IPS-20b (cell line): ENCODE measurements at regions not wholly inside any gene's neighbourhood (a gene's known extent, or its start where the extent isn't known, plus 50 kb on each side); places are given as distances from the start of the nearest gene placed in this dataset.

Source experiments
- H3K27ac ChIP-seq: one replicate; pipeline ENCODE4 v1.5.1; 2013; ENCODE audit warnings: low read length
- H3K27me3 ChIP-seq: 2 replicates; pipeline ENCODE4 v1.6.1; 2013; ENCODE audit warnings: mild to moderate bottlenecking, low read length, inconsistent platforms; ENCODE audit not compliant: insufficient read depth
- H3K36me3 ChIP-seq: 2 replicates; pipeline ENCODE4 v1.6.1; 2013; ENCODE audit warnings: low read depth, mild to moderate bottlenecking, inconsistent platforms, low read length, moderate library complexity; ENCODE audit not compliant: insufficient read depth
- H3K4me1 ChIP-seq: 2 replicates; pipeline ENCODE4 v1.6.1; 2013; ENCODE audit warnings: mild to moderate bottlenecking, control low read depth, inconsistent platforms, low read length, moderate library complexity; ENCODE audit not compliant: insufficient read depth
- H3K4me3 ChIP-seq: 2 replicates; pipeline ENCODE4 v1.5.1; 2013; ENCODE audit warnings: mild to moderate bottlenecking, low read length, inconsistent platforms
- H3K9ac ChIP-seq: 2 replicates; pipeline ENCODE4 v1.6.1; 2013; ENCODE audit warnings: low read depth, mild to moderate bottlenecking, inconsistent platforms, low read length, moderate library complexity
- H3K9me3 ChIP-seq: 2 replicates; pipeline ENCODE4 v1.6.1; 2013; ENCODE audit warnings: mild to moderate bottlenecking, low read depth, low read length, inconsistent platforms; ENCODE audit not compliant: insufficient read depth

DNA sequence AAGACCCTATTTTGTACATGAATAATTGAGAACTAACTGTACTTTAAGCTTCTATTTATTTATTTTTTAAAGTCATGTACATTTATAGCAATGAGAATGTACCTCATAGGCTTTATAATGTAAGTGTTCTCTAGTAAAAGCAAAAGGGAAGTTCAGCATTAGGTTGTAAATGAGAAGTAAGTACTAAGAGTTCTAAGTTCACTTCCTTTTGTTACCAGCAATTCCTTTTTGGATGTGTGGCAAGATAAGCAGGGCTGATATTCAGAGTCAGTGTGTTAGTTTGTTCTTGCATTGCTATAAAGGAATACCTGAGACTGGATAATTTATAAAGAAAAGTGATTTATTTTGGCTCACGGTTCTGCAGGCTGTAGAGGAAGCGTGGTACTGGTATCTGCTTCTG, 54.0 kb upstream of the CCN2 start:
- no peak overlapping the region for H3K27ac ChIP-seq
- no peaks in the 10 kb centered on the region; the same call in 1 of the 2 replicates for H3K4me1 ChIP-seq
- H3K27me3 ChIP-seq = no peaks in the 10 kb centered on the region
- peaks cover 18% of the 10 kb centered on the region for H3K9me3 ChIP-seq
- no peak overlapping the region for H3K9ac ChIP-seq
- no peaks in the 10 kb centered on the region for H3K36me3 ChIP-seq
- H3K4me3 ChIP-seq = no peak overlapping the region

DNA sequence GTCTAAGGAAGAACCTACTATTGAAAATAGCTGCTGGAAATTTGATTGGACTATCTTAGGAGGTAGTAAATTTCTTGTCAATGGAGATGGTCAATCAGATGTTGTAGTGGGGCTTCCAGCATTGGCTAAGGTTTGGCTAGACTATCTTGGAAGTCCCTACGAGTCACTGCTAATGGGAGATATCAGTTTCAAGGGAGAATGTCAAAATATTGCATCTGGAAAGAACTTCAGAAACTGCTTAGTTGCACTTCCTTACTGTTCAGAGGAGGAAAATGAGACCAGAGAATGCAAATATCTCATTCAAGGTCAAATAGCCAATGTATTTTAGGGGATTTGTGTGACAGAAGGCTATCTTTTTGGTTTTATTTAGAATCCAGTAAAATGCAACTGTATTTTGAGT, 53.5 kb upstream of the CCN2 start:
- Histone ChIP-seq H3K9me3 (peaks cover 18% of the 10 kb centered on the region), H3K27ac (no peak overlapping the region), H3K4me3 (no peak overlapping the region), H3K36me3 (no peaks in the 10 kb centered on the region), H3K9ac (no peak overlapping the region), H3K27me3 (no peaks in the 10 kb centered on the region), H3K4me1 (no peaks in the 10 kb centered on the region; the same call in 1 of the 2 replicates)

DNA sequence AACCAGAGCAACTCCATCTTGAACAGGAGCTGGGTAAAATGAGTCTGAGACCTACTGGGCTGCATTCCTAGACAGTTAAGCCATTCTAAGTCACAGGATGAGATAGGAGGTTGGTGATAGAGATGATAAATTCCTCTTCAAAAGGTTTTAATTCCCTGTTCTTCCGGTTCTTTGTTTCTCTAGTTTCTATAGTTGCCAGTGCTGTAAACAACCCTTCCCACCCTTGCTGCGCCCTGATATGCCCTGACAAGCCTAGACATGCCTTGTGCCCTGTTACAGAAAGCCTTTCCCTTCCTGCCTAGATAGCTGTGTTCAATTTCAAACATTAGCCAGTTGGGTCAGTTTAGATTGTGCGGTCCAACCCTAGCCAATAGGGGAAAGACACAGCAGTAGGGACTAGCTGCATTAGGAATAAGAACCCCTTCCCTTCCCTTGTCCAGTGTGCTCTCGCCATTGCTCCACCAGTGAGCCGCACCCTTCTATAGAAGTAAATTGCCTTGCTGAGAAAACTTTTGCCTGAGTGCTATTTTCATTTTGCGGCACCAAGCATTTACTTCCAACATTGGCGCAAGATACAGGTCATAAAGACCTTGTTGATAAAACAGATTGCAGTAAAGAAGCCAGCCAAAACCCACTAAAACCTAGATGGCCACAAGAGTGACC, 52.5 kb upstream of the CCN2 start:
- Histone ChIP-seq H3K4me1 (no peaks in the 10 kb centered on the region; the same call in 1 of the 2 replicates), H3K4me3 (no peak overlapping the region), H3K9ac (no peak overlapping the region), H3K27ac (no peak overlapping the region), H3K9me3 (peaks cover 18% of the 10 kb centered on the region), H3K27me3 (no peaks in the 10 kb centered on the region), H3K36me3 (no peaks in the 10 kb centered on the region)
